Suprapubic skin (tissue), 4 donors: ENCODE measurements at regions not wholly inside any gene's neighbourhood (a gene's known extent, or its start where the extent isn't known, plus 50 kb on each side); places are given as distances from the start of the nearest gene placed in this dataset.
"Not testable (repeated sequence)": the region's sequence is repeated elsewhere in the genome, so short reads cannot be mapped to it uniquely, and the experiment has no call there.

ENCODE experiments used
- DNase-seq, 2 donors: peaks; one replicate each; pipeline ENCODE4 v3.0.0-alpha.2; 2019; ENCODE audit warnings: low spot score in 2 of 2
- H3K27ac ChIP-seq: fragments of 200-600 bp; sonication (generic); one replicate; pipeline ENCODE4 v1.5.1; 2019
- H3K27me3 ChIP-seq: fragments of 200-600 bp; sonication (generic); one replicate; pipeline ENCODE4 v1.5.1; 2019
- H3K36me3 ChIP-seq: fragments of 200-600 bp; sonication (generic); one replicate; pipeline ENCODE4 v1.5.1; 2019
- H3K4me1 ChIP-seq: fragments of 200-600 bp; sonication (generic); one replicate; pipeline ENCODE4 v1.5.1; 2019
- H3K4me3 ChIP-seq: fragments of 200-600 bp; sonication (generic); one replicate; pipeline ENCODE4 v1.5.1; 2019; ENCODE audit warnings: mild to moderate bottlenecking
- H3K9me3 ChIP-seq: fragments of 200-600 bp; sonication (generic); one replicate; pipeline ENCODE4 v1.5.1; 2019
- CTCF ChIP-seq, 2 donors: fragments of 200-600 bp in 1 of 2; fragments of 450-650 bp in 1 of 2; sonication (generic) in 1 of 2; IDR thresholded peaks; one replicate each; pipeline ENCODE4 v1.5.1; 2016 to 2019; ENCODE audit warnings: antibody characterized with exemption in 2 of 2, mild to moderate bottlenecking in 1 of 2, moderate library complexity in 1 of 2
- EP300 ChIP-seq: sonication (generic); formaldehyde crosslinking; IDR thresholded peaks from one replicate; pipeline ENCODE4 v1.6.1; 2017; ENCODE audit warnings: antibody characterized with exemption
- POLR2A ChIP-seq, 2 donors: fragments of 450-650 bp; IDR thresholded peaks; one replicate each; pipeline ENCODE4 v1.6.1; 2017; ENCODE audit warnings: antibody characterized with exemption in 2 of 2, mild to moderate bottlenecking in 2 of 2, moderate library complexity in 2 of 2
- POLR2AphosphoS5 ChIP-seq, 3 donors: sonication (generic); formaldehyde crosslinking; IDR thresholded peaks; one replicate each; pipeline ENCODE4 v1.6.1; 2017; ENCODE audit warnings: antibody characterized with exemption in 3 of 3
- WGBS: methylation state at CpG from one replicate; pipeline ENCODE4 v1.1.5; 2018; 5-methylcytosine and 5-hydroxymethylcytosine counted together

- no peak for DNase-seq
- H3K27me3 ChIP-seq, result no peaks in the 10 kb centered on the region
- no peak overlapping the region for H3K27ac ChIP-seq
- H3K4me1 ChIP-seq, result peaks cover 4% of the 10 kb centered on the region
- no peaks in the 10 kb centered on the region for H3K9me3 ChIP-seq
- H3K4me3 ChIP-seq, result no peak overlapping the region
- TF ChIP-seq POLR2A (IDR thresholded peaks at IDR 0.05) (no peak), POLR2AphosphoS5 (IDR thresholded peaks at IDR 0.05) (no peak), EP300 (no peak), CTCF (IDR thresholded peaks at IDR 0.05) (no peak)
- no peaks in the 10 kb centered on the region for H3K36me3 ChIP-seq
Observed at GRCh38 chr6:119834418-119834817, 484.9 kb upstream of the MAN1A1 start.

- DNase-seq, result no peak
- Histone ChIP-seq H3K9me3 (peaks cover 8% of the 10 kb centered on the region), H3K27me3 (no peaks in the 10 kb centered on the region), H3K4me3 (no peak overlapping the region), H3K4me1 (peaks cover 4% of the 10 kb centered on the region), H3K36me3 (no peaks in the 10 kb centered on the region), H3K27ac (no peak overlapping the region)
- no peak for TF ChIP-seq POLR2A (IDR thresholded peaks at IDR 0.05)
- TF ChIP-seq EP300, result no peak
- no peak for TF ChIP-seq CTCF (IDR thresholded peaks at IDR 0.05)
- TF ChIP-seq POLR2AphosphoS5 (IDR thresholded peaks at IDR 0.05), result no peak
- 78% methylated on average over 1 of the region's 1 CpG for WGBS
Observed at GRCh38 chr6:119832411-119832810, 482.9 kb upstream of the MAN1A1 start.

- peaks cover 4% of the 10 kb centered on the region for H3K4me1 ChIP-seq
- TF ChIP-seq CTCF (IDR thresholded peaks at IDR 0.05), result no peak
- TF ChIP-seq EP300, result no peak
- no peak for TF ChIP-seq POLR2A (IDR thresholded peaks at IDR 0.05)
- TF ChIP-seq POLR2AphosphoS5 (IDR thresholded peaks at IDR 0.05), result no peak
- H3K27me3 ChIP-seq, result no peaks in the 10 kb centered on the region
- no peak overlapping the region for H3K4me3 ChIP-seq
- WGBS, result 58% methylated on average over 5 of the region's 5 CpGs
- H3K36me3 ChIP-seq, result no peaks in the 10 kb centered on the region
- peaks cover 8% of the 10 kb centered on the region for H3K9me3 ChIP-seq
- no peak for DNase-seq
- H3K27ac ChIP-seq, result peak overlapping the region; percentile 30
Observed at GRCh38 chr6:119830494-119831295, 481.1 kb upstream of the MAN1A1 start.

- peaks cover 4% of the 10 kb centered on the region for H3K4me1 ChIP-seq
- H3K9me3 ChIP-seq, result peaks cover 8% of the 10 kb centered on the region
- DNase-seq, result no peak
- no peak overlapping the region for H3K27ac ChIP-seq
- H3K27me3 ChIP-seq, result no peaks in the 10 kb centered on the region
- WGBS, result 95% methylated on average over 1 of the region's 1 CpG
- TF ChIP-seq POLR2A (IDR thresholded peaks at IDR 0.05) (no peak), CTCF (IDR thresholded peaks at IDR 0.05) (no peak), POLR2AphosphoS5 (IDR thresholded peaks at IDR 0.05) (no peak), EP300 (no peak)
- H3K36me3 ChIP-seq, result no peaks in the 10 kb centered on the region
- H3K4me3 ChIP-seq, result no peak overlapping the region
Observed at GRCh38 chr6:119830069-119830468, 480.5 kb upstream of the MAN1A1 start.

- WGBS, result 82% methylated on average over 4 of the region's 4 CpGs
- H3K27ac ChIP-seq, H3K4me3 ChIP-seq, DNase-seq, H3K27me3 ChIP-seq, H3K36me3 ChIP-seq, H3K4me1 ChIP-seq, H3K9me3 ChIP-seq: not testable (repeated sequence)
Observed at GRCh38 chr6:119829499-119829898, 479.9 kb upstream of the MAN1A1 start.

GRCh38 chr6:119829006-119829405 lies 479.4 kb upstream of the MAN1A1 start:
- Histone ChIP-seq H3K4me1 (peaks cover 4% of the 10 kb centered on the region), H3K36me3 (no peaks in the 10 kb centered on the region), H3K4me3 (no peak overlapping the region), H3K27me3 (no peaks in the 10 kb centered on the region), H3K9me3 (peaks cover 8% of the 10 kb centered on the region), H3K27ac (no peak overlapping the region)
- no peak for DNase-seq
- TF ChIP-seq POLR2AphosphoS5 (IDR thresholded peaks at IDR 0.05) (no peak), EP300 (no peak), POLR2A (IDR thresholded peaks at IDR 0.05) (no peak), CTCF (IDR thresholded peaks at IDR 0.05) (no peak)
- 86% methylated on average over 2 of the region's 2 CpGs for WGBS
